Left cardiac atrium (tissue), 4 donors: ENCODE measurements at regions not wholly inside any gene's neighbourhood (a gene's known extent, or its start where the extent isn't known, plus 50 kb on each side); places are given as distances from the start of the nearest gene placed in this dataset.
A peak's percentile ranks its signal among the peaks of the same experiment; 100 is the strongest.

Experiments
- ATAC-seq, 2 donors: fragments of 200-7000 bp; cut with Tn5 transposase; one replicate each; pipeline ENCODE4 v1.9.1; 2020; ENCODE audit warnings: mild to moderate bottlenecking in 2 of 2, moderate library complexity in 2 of 2
- DNase-seq: peaks from one replicate; pipeline ENCODE4 v3.0.0-alpha.2; 2020
- intact Hi-C, 2 donors: fragments of 100-400 bp; cut with DNase I; formaldehyde crosslinking; loops; one replicate each; pipeline versions ENCODE4 v1.14.1 to v1.15.1; 2022 to 2023
- donor health status: DM: no; HTN: yes; CAD: no.
- donor health status: DM: no; HTN: yes; CAD: no; lungs with severe emphysema.
- donor health status: DM: yes; HTN: yes; CAD: no.
- donor health status: Dilated cardiomyopathy.

DNA sequence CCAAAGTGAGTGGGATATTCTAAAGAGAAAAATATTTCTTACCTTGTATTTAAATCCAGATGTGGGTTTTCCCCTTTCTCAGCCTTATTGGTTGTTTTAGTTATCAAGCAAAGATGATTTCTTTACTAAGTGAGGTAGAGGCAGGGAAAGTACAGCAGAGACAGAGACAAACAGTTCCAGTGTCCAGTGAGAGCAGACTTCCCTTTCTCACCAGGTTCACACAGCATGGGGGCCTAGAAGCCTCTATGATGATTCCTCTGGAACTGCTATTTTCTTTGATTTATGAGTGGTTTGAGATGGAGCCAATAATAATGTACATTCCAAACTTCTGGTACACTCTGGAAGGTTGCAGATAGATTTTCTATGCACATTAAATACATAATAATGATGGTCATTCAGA, 234.0 kb upstream of the MARCKS start:
- ATAC-seq: no peak
- DNase-seq: no peak
- intact Hi-C loops: loop anchor here in 1 of 2 donors (10.0 kb wide), 1 partner anchor 232 kb away; the partner anchor contains the start of gene MARCKS

DNA sequence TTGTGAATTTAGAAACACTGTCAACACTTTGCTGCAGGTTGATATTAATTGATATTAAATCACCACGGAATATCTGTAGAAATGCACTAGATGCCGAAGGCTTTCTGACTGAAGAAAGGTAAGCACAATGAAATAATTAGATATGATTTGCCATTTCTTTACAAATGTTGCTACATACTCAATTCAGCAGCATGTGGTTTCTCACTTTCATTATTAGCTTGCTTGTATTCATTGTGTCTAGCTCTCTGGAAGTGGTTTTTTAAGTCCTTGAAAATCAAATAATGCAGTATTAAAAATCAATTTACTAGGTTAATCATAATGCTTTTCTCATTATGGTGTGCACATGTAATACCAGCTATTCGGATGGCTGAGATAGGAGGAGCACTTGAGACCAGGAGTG, 231.3 kb upstream of the MARCKS start:
- DNase-seq: no peak
- intact Hi-C loops: loop anchor here in 1 of 2 donors (10.0 kb wide), 1 partner anchor 229 kb away; the partner anchor contains the start of gene MARCKS

DNA sequence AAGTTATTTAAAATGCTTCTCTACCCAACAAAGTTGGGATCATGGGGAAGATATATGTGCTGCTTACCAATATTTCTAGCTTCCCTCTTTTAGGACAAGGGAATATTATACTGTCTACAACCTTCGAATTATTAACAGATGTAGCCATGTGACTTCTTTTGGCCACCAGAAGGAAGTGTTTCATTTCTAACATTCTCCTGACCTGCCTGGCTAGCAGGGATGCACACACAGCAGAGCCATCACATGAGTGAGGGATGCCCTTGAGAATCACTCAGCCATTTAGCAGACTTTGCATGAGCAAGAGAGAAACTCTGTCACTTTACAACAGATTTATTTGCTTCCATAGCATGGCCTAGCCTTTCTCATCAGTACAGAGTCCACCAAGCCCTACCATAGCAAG, 230.7 kb upstream of the MARCKS start:
- DNase-seq (no peak), ATAC-seq (no peak)
- intact Hi-C loops: loop anchor here in 1 of 2 donors (10.0 kb wide), 1 partner anchor 228 kb away; the partner anchor contains the start of gene MARCKS

More for the DNA sequence above, 231.3 kb upstream of the MARCKS start:
- ATAC-seq: no peak

DNA sequence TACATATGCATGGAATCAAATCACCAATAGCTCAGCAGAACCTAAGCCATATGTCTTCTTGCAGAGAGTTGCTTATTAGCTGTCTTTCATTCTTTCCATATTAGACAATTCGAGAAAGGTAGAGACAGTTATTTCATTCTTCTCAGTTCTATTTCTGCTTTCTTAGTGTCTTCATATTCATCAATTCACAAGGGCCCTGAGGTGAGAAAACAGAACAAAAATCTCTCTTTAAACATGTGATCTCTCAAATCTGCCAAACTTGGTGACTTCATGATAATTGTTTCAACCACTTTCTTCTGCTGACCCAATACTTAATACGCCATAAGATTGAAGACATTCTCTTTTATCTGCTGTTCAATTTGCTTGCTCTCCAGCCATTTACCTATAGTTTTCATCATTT, 229.7 kb upstream of the MARCKS start:
- DNase-seq: no peak
- intact Hi-C loops: loop anchor here in 1 of 2 donors (10.0 kb wide), 1 partner anchor 227 kb away; the partner anchor contains the start of gene MARCKS
- no peak for ATAC-seq

DNA sequence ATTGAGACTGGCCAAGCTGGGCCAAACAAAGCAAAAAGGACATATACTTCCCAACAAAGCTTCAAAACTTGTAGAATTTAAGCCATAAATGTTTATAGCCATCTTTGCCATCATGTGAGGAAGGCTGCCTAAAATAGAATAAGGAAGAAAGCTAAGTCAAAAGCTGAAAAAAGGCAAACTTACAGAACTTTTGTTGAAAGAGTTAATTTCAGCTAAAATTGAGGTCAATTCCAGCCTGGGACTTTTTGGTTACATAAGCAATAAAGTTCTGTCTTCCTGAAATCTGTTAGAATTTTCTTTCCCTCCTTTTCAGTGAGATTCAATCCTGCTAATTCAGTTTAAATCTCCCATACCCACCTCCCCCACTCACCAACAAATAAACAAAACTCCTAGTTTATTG, 227.9 kb upstream of the MARCKS start:
- DNase-seq (no peak), ATAC-seq (no peak)
- intact Hi-C loops: loop anchor here in 1 of 2 donors (10.0 kb wide), 1 partner anchor 226 kb away; the partner anchor contains the start of gene MARCKS

DNA sequence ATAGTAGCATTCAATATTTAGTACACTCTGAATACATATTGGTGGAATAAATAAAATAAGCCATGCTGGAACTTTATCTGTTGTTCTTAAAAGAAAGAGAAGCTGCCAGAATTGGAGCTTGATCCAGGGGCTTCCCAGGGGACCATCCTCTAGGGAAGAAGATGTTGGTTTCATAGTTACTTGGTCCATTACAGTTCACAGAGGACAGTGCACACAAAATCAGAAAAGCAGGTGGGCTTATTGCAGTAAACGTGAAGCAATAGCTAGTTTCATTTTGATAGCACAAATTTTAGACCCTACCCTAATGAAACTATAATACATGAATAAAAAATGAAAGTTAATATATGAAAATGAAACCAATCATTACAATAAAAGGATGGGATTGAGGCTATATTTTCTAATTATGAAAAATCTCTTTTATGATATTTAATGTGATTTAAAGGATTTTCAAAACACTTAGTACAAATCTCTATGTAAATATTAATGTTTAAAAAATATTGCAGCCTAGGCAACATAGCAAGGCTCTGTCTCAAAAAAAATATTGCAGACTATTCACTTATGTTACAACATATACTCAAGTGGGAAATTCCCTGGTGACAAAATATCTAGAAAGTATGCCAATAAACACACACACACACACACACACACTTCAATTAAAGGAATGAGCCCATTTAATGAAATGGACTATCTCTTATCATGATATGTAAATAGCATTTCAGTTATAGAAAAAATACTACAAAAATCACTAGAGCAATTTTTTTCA, 227.0 kb upstream of the MARCKS start:
- intact Hi-C loops: loop anchor here in 1 of 2 donors (10.0 kb wide), 1 partner anchor 225 kb away; the partner anchor contains the start of gene MARCKS
- no peak for ATAC-seq
- no peak for DNase-seq

DNA sequence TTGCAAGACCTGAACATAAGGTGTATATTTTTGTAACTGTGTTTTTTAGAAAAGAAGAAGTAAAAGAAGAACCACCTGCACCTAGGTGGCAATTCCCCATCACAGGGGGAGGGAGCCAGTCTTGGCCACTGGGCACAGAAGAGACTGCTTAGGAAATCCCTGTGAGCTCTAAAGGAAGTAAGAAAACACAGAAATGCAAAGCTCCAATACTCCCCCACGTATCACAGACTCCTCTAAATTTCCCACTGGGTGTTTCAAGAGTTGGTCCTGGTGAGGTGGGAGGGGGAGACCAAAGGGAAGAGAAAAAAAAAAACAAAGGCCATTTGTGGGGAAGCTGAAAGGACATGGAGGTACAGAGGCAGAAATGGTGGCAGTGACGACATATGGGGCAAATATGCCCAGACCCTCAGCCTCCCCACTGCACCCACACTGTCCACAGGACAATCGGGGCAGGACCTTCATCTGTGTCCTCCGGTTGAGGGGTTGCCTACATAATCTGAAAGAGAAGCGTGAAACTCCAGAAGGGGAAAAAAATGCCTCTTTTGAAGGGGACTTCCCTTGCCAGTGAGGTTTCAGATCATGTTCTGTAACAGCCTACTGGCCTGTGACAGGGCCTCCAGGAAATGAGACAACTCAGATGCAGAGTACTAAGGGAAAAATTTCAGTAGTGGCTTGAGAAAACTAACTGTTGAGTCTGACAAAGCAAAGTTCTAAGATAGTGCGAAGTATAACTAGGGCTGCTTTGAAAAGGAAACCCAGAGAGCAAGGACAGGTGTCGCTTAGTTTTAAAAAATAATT, 226.2 kb upstream of the MARCKS start:
- intact Hi-C loops: no loop called here
- peak; percentile 20 for DNase-seq

DNA sequence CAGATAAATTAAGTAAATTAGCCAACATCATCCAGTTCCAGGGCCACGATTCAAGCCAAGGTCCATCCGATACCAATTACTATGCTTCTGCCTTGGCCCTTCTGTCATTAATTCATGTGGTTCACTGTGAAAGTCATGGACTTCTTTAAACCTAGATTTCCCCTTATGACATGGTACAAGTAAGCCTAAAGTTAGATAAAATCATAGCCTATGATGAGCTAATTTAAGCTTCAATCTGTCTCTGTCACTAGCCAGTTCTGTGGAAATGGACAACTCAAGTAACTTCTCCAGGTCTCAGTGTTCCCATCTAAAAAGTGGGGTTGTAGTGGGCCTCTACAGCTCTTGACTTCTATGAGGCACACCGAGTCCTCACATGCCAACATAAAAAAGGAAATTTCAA, 225.5 kb upstream of the MARCKS start:
- no peak for ATAC-seq
- no peak for DNase-seq
- intact Hi-C loops: no loop called here

More for the DNA sequence above, 226.2 kb upstream of the MARCKS start:
- peak; percentile 63 to 75 for ATAC-seq

DNA sequence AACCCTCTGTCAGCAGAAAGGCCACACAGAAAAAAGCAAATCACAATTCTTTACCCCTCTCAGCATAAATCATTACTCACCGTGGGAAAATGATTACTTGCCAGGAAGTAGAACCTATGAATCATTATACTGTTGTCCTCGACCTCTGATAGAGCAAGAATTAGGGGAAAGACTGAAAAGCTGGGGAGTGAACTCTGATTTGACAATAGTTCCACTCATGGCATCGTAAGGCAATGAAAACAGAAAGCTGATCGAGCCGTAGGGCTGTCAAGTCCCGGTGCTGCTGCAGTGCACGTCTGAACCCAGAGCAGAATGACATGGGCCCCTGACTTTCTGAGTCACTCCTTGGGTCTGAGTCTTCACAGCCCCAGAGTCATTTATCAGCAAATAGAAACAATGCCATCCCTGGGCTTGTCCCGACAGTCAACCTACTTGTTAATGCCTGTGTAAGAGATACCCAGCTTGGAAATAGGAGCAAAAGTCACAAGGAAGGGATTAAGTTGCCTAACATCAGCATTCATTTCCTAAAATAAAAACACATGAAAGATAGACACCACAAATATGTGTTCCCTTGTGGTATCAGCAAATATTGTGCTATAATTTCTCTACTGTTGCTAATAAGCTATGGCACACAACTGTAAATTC, 224.8 kb upstream of the MARCKS start:
- intact Hi-C loops: no loop called here
- DNase-seq (peak; percentile 56), ATAC-seq (peak; percentile 58 to 86)

DNA sequence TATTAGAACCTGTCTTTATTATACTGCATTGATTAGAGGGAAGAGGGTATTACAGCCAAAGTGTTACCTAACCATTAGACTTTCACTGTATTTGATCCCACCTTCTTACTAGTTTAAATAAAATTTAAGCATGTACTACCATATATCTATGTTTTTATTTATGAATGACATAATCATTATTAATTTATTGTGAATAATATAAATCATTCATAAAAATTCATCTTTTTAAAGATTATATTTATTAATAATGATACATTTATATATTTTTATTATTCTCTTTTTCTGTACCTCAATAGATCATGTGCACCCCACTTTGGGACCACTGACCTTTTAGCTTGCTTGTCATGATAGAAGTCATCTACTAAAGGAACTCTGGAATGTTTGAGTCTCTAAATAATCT, 223.5 kb upstream of the MARCKS start:
- ATAC-seq (no peak), DNase-seq (no peak)
- intact Hi-C loops: no loop called here

DNA sequence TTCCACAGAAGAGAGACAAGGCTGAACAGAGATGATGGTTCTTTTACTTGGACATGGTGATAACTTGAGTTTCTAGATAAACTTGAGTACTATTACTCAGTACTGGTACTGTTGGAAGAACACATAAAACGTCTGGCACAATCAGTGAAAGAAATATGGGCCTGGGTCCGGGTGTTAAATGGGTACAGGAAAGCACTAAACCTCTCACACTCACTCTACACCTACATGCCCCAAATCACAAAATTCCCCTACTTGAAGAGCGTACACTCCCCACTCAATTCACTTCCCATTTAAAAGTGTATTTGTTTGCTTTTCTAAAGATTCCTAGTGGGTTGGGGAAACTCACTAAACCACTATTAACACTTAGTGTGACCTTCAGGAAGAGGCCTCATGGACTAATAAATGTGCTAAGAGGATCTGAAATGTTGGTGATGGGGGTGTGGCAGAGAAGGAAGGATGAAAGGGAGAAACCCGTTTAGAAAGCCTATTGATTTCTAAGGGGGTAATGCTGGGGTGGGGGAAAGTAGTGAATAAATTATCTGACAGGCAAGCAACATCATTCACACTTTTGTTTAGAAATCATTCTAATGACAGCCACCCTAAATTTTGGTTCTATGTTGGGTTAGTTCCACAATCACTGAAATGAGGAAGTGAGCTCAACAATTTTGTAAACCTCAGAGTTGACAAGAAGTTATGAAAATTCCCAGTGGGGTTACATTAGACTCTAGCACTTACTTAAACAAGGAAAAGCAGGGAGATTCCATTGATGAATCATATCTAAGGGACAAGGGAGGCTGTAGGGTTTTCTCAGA, 222.6 kb upstream of the MARCKS start:
- intact Hi-C loops: no loop called here
- ATAC-seq (no peak), DNase-seq (no peak)

DNA sequence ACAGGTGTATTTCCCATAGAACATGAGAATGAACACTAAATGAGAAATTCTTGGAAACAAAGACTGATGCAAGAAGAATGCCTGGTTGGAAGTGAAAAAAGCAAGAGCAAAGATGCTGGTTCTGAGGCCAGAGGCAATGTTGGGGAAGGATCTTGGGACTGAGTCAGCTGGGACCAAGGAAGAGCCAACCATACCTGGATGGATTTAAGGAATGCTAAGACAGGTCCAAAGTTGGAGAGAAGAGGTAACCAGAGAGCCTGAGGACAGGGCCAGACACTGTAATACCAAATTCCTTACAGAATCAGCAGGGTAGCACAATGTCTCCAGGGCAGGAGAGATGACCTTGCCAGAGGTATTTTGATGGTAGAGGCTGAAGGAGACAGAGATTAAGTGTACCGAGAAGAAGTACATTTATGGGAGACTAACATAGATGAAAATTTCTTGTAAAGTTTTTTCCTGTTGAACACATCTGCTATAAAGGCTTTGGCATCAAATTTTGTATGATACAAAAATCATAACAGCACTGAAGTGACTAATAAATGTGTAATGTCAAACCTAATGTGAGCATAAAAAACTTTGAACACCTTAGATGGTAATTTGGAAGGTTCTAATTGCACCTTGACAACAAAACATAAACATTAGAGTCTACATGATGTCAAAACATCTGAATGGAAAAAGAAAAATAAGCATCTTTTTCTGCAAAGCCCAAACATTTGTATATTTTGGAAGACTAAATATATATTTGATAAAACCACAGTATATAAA, 221.7 kb upstream of the MARCKS start:
- intact Hi-C loops: no loop called here
- ATAC-seq (no peak), DNase-seq (no peak)

DNA sequence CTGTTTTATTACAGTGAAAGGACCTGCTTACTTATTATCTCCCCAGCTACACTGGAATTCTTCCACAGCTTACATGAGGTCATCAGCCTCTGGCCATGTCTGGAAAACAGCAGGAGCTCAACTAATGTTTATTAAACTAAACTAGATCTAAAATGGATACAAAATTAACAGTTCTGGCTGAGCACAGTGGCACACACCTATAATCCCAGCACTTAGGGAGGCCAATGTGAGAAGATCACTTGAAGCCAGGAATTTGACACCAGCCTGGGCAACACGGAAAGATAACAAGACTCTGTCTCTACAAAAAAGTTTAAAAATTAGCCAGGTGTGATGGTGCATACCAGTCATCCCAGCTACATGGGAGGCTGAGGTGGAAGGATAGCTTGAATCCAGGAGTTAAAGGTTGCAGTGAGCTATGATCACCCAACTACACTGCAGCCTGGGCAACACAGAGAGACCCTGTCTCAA, 220.8 kb upstream of the MARCKS start:
- ATAC-seq (peak in 1 of 2 donors; percentile 14), DNase-seq (no peak)
- intact Hi-C loops: no loop called here

DNA sequence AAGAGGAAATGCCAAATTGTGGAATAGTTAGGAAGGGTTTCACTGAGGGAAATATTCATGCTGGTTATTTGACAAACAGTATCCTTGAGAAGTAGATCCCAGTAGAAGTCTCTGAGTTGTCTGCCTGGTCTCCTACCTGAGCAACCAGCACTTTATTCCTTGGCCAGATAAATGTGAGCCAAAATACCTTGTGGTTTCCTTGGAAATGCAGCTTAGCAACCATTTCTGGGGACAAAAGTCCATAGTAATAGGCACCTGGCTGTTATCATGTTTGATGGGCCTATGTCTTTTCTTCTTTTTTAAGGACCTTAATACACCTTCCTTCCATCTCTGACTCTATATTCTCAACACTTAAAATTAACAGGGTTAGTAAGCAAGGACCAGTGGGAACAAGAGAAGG, 217.1 kb upstream of the MARCKS start:
- no peak for DNase-seq
- ATAC-seq: no peak
- intact Hi-C loops: no loop called here

DNA sequence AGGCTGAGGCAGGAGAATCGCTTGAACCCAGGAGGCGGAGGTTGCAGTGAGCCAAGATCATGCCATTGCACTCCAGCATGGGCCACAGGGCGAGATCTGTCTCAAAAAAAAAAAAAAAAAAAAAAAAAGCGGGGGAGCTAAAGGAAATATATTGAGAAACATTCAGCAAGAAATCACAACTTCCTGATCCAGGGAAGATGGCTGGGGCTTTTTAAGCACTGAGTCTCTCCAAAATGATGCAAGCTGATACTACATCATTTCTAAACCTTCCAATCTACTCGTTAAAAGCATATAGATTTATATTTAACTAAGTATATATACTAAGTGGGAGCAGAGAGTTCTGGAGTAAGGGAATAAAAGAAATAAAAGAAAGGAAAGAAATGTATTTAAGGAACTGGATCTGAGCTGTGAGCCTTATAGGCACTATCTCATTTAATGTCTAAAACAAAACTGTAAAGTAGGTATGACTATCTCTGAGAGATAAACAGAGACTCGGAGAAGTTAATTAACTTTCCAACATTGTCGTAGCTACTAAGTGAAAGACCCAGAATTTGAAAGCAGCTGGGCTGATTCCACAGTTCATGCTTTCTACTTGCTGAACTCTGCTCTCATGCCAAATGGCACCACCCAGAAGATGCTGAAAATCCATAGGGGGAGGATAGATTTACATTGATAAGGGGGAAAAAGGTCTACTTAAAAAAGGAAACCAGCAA, 215.0 kb upstream of the MARCKS start:
- ATAC-seq (no peak), DNase-seq (no peak)
- intact Hi-C loops: no loop called here

DNA sequence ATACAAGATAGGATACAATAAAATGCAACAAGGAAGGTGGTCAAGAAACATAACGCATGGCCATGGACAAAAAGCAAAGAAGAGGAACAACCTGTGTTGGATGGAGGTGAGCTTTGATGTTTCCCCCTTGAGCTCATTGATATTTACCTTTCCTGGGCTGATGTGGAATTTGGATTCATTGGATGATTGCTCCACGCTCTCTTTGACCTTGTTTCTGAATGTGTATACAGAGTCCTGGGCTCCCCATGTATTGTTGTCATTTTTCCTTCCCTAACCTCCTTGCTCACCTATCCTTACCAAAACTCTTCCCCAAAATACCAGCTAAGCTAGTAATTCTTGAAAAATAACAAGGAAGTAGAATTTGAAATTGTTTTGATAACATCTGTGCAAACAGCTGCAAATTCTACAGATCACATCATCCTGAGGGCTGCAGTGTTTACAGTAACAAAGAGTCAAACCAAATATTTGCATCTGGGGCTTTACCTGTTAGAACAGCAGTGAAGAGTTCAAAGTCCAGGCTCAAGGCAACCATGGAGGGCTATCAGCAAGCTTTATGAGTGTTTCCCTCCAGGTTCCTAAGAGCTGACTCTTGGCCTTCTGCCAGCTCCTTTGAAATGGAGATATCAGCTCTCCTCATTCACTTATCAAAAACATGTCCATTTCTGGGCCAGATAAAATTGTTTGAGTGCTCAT, 214.3 kb upstream of the MARCKS start:
- DNase-seq (peak; percentile 27), ATAC-seq (no peak)
- intact Hi-C loops: no loop called here

DNA sequence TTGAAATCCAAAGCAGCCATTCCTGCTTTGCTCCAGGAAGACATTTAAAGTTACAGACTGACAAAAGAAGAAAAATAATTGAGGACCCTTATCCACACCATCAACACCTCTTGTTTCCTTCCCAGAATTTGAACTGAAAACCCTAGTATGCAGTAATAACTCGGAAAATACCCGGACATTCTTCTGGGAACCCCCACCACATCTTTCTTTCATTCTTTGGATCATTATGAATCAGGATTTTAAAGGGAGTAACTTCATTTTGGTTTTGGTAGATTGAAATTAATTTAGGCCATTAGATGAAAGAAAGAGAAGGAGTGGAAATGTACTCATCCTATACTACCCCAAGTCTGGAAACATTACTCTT, 213.8 kb upstream of the MARCKS start:
- DNase-seq (no peak), ATAC-seq (no peak)
- intact Hi-C loops: no loop called here
